PC-3 (cell line): ENCODE measurements at regions not wholly inside any gene's neighbourhood (a gene's known extent, or its start where the extent isn't known, plus 50 kb on each side); places are given as distances from the start of the nearest gene placed in this dataset.

Experiments used
- EZH2 ChIP-seq: fragments of 300-600 bp; sonication (generic); IDR thresholded peaks from one replicate; pipeline ENCODE4 v1.6.1; 2017; ENCODE audit warnings: antibody characterized with exemption, mild to moderate bottlenecking, low read length; ENCODE audit not compliant: unreplicated experiment
- TF ChIP-seq, protein P1 (sequence below): fragments of 300-600 bp; sonication (generic); conservative IDR thresholded peaks from 2 replicates; pipeline ENCODE4 v1.5.1; 2017; ENCODE audit warnings: antibody characterized with exemption, low read depth, mild to moderate bottlenecking, low read length

DNA sequence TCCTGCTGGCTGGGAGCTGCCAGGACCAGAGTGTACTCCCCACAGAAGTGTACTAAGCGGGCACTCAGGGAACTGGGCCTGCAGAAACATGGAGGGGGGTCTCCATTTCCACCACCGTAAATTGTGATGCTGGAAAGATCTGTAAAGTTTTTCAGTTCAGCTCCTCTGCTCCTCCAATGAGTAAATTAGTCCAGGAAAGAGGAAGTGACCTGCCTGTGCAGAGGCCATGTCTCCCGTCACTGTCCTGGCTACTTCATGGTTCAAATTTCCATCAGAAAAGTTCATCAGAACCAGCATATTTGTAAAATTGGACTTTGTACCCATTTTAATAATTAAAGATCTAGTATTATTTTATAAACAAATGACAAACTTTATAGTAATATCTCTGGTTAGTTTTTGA lies 226.7 kb upstream of the THBS1 start:
- TF ChIP-seq, protein P1, sequence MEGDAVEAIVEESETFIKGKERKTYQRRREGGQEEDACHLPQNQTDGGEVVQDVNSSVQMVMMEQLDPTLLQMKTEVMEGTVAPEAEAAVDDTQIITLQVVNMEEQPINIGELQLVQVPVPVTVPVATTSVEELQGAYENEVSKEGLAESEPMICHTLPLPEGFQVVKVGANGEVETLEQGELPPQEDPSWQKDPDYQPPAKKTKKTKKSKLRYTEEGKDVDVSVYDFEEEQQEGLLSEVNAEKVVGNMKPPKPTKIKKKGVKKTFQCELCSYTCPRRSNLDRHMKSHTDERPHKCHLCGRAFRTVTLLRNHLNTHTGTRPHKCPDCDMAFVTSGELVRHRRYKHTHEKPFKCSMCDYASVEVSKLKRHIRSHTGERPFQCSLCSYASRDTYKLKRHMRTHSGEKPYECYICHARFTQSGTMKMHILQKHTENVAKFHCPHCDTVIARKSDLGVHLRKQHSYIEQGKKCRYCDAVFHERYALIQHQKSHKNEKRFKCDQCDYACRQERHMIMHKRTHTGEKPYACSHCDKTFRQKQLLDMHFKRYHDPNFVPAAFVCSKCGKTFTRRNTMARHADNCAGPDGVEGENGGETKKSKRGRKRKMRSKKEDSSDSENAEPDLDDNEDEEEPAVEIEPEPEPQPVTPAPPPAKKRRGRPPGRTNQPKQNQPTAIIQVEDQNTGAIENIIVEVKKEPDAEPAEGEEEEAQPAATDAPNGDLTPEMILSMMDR: no peak
- no peak for TF ChIP-seq EZH2
